Esophagus squamous epithelium (tissue), 5 donors: ENCODE measurements at regions not wholly inside any gene's neighbourhood (a gene's known extent, or its start where the extent isn't known, plus 50 kb on each side); places are given as distances from the start of the nearest gene placed in this dataset.

Source experiments
- DNase-seq: peaks from one replicate; lab custom pipeline; 2025; lab: John Stamatoyannopoulos, UW
- H3K27ac ChIP-seq, 4 donors: fragments of 200-600 bp; sonication (generic); one replicate each; pipeline ENCODE4 v1.5.1; 2016 to 2019; ENCODE audit warnings: mild to moderate bottlenecking in 1 of 4
- H3K27me3 ChIP-seq, 4 donors: fragments of 200-600 bp; sonication (generic); 1 replicate in 3 of 4; 2 replicates in 1 of 4; pipeline versions ENCODE4 v1.5.1 to v1.6.0; 2017 to 2021; ENCODE audit warnings: antibody characterized with exemption in 1 of 4
- H3K36me3 ChIP-seq, 3 donors: fragments of 200-600 bp; sonication (generic); one replicate each; pipeline ENCODE4 v1.5.1; 2016 to 2019
- H3K4me1 ChIP-seq, 3 donors: fragments of 200-600 bp; sonication (generic); one replicate each; pipeline ENCODE4 v1.5.1; 2017 to 2019
- H3K4me3 ChIP-seq, 4 donors: fragments of 200-600 bp; sonication (generic); 1 replicate in 3 of 4; 2 replicates in 1 of 4; pipeline ENCODE4 v1.5.1; 2016 to 2019; ENCODE audit warnings: mild to moderate bottlenecking in 2 of 4, moderate library complexity in 1 of 4
- H3K9me3 ChIP-seq, 3 donors: fragments of 200-600 bp; sonication (generic); one replicate each; pipeline ENCODE4 v1.5.1; 2016 to 2019
- CTCF ChIP-seq, 6 experiments: fragments of 450-650 bp in 4 of 6; fragments of 200-600 bp in 2 of 6; sonication (generic) in 2 of 6; IDR thresholded peaks; one replicate each; pipeline ENCODE4 v1.5.1; 2016 to 2019; ENCODE audit warnings: antibody characterized with exemption in 6 of 6, mild to moderate bottlenecking in 4 of 6, moderate library complexity in 4 of 6
- POLR2A ChIP-seq, 4 donors: fragments of 450-650 bp; IDR thresholded peaks; one replicate each; pipeline ENCODE4 v1.6.1; 2017; ENCODE audit warnings: antibody characterized with exemption in 4 of 4, mild to moderate bottlenecking in 4 of 4, moderate library complexity in 3 of 4
- WGBS, 2 donors: methylation state at CpG; one replicate each; pipeline ENCODE4 v1.1.5; 2018; 5-methylcytosine and 5-hydroxymethylcytosine counted together
- intact Hi-C: fragments of 100-400 bp; cut with DNase I; formaldehyde crosslinking; loops from one replicate; pipeline ENCODE4 v1.15.0; 2022
- donor health status: DM: yes; HTN: yes; CAD: no.

- no peak for DNase-seq
- Histone ChIP-seq H3K9me3 (no peaks in the 10 kb centered on the region), H3K27me3 (no peaks in the 10 kb centered on the region), H3K4me1 (no peaks in the 10 kb centered on the region), H3K27ac (no peak overlapping the region), H3K36me3 (no peaks in the 10 kb centered on the region), H3K4me3 (no peak overlapping the region)
- intact Hi-C loops, result no loop called here
- TF ChIP-seq POLR2A (IDR thresholded peaks at IDR 0.05) (no peak), CTCF (IDR thresholded peaks at IDR 0.05) (no peak)
Observed at GRCh38 chr12:18008642-18009041, 81.4 kb downstream of the RERGL start.

GRCh38 chr12:17999174-17999801 lies 90.7 kb downstream of the RERGL start:
- DNase-seq, result no peak
- Histone ChIP-seq H3K36me3 (no peaks in the 10 kb centered on the region), H3K9me3 (peaks cover 0 to 26% (median 13%) of the 10 kb centered on the region in 3 donors), H3K27ac (no peak overlapping the region), H3K27me3 (no peaks in the 10 kb centered on the region), H3K4me1 (no peaks in the 10 kb centered on the region), H3K4me3 (no peak overlapping the region)
- intact Hi-C loops, result no loop called here
- 62 to 72% methylated on average over 2 of the region's 2 CpGs for WGBS, 2 donors
- TF ChIP-seq POLR2A (IDR thresholded peaks at IDR 0.05), result no peak
- no peak for TF ChIP-seq CTCF (IDR thresholded peaks at IDR 0.05)

GRCh38 chr12:17992002-17992656 lies 97.9 kb downstream of the RERGL start:
- TF ChIP-seq POLR2A (IDR thresholded peaks at IDR 0.05) (no peak), CTCF (IDR thresholded peaks at IDR 0.05) (peak in 4 of 6 experiments; percentile 27 to 55 (median 44))
- 24 to 32% methylated on average over 6 of the region's 6 CpGs for WGBS, 2 donors
- no peak for DNase-seq

GRCh38 chr12:17982556-17982955 lies 107.4 kb downstream of the RERGL start:
- no peaks in the 10 kb centered on the region for H3K27me3 ChIP-seq
- 26 to 42% methylated on average over 3 of the region's 3 CpGs for WGBS, 2 donors
- no peaks in the 10 kb centered on the region for H3K9me3 ChIP-seq
- no peaks in the 10 kb centered on the region for H3K4me1 ChIP-seq
- intact Hi-C loops, result no loop called here
- H3K27ac ChIP-seq, result no peak overlapping the region
- no peaks in the 10 kb centered on the region for H3K36me3 ChIP-seq
- TF ChIP-seq POLR2A (IDR thresholded peaks at IDR 0.05), result no peak
- no peak for TF ChIP-seq CTCF (IDR thresholded peaks at IDR 0.05)
- no peak for DNase-seq
- no peak overlapping the region for H3K4me3 ChIP-seq

More at GRCh38 chr12:17992002-17992656, 97.9 kb downstream of the RERGL start:
- intact Hi-C loops, result no loop called here
- Histone ChIP-seq H3K27ac (no peak overlapping the region), H3K4me1 (no peaks in the 10 kb centered on the region), H3K36me3 (no peaks in the 10 kb centered on the region), H3K27me3 (no peaks in the 10 kb centered on the region), H3K9me3 (no peaks in the 10 kb centered on the region), H3K4me3 (no peak overlapping the region)

GRCh38 chr12:17976202-17976601 lies 113.8 kb downstream of the RERGL start:
- Histone ChIP-seq H3K27me3 (no peaks in the 10 kb centered on the region), H3K4me3 (no peak overlapping the region), H3K27ac (no peak overlapping the region), H3K4me1 (no peaks in the 10 kb centered on the region), H3K36me3 (no peaks in the 10 kb centered on the region), H3K9me3 (no peaks in the 10 kb centered on the region)
- intact Hi-C loops, result no loop called here
- 56 to 64% methylated on average over 5 of the region's 5 CpGs for WGBS, 2 donors
- TF ChIP-seq POLR2A (IDR thresholded peaks at IDR 0.05) (no peak), CTCF (IDR thresholded peaks at IDR 0.05) (no peak)
- no peak for DNase-seq
